ENCODE measurements at regions not wholly inside any gene's neighbourhood (a gene's known extent, or its start where the extent isn't known, plus 50 kb on each side); places are given as distances from the start of the nearest gene placed in this dataset.

DNA sequence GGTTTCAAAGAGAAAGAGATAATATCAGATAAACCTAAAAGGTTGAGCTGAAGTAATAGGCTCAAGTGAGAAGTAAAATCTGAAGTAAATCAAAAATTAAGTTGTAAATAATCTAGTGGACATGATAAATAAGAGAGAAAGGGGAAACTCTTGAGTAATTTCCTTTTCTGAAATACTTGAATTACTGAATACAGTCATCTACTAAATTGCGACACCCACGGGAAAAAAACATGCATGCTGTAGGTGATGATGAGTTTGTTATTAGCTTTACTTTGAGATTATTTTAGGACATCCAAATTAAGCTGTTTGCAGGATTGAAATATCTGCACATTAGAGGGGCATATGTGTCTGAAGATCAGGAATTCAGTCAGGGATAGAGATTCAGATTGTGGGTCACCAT, 50.0 kb upstream of the CARD18 start:
- Histone ChIP-seq H3K4me3 (ENCODE audit: low read depth, low read length, poor library complexity, severe bottlenecking) (no peak overlapping the region), H3K27ac (ENCODE audit: low read depth, low read length, poor library complexity, severe bottlenecking) (no peak overlapping the region), H3K4me1 (ENCODE audit: insufficient read depth, low read length, poor library complexity, severe bottlenecking) (no peaks in the 10 kb centered on the region), H3K27me3 (replicated peaks; ENCODE audit: insufficient read depth, low read depth, low read length, poor library complexity) (no peaks in the 10 kb centered on the region), H3K9me3 (ENCODE audit: low read depth, low read length, poor library complexity, severe bottlenecking) (no peaks in the 10 kb centered on the region), H3K36me3 (ENCODE audit: insufficient read depth, low read length, poor library complexity, severe bottlenecking) (no peaks in the 10 kb centered on the region)
- ChIA-PET POLR2A (ENCODE audit: low non-redundant PET) (no interaction called here), CTCF (no interaction called here)
- BruUV-seq (replicated peaks) = no TSS peak
- intact Hi-C loops (cut with micrococcal nuclease; ENCODE audit: unreplicated experiment) = no loop called here
- DNase-seq (ENCODE audit: low spot score) = peak; percentile 41
- TF ChIP-seq EZH2 (IDR thresholded peaks at IDR 0.05; ENCODE audit: borderline replicate concordance, low read depth, low read length, poor library complexity, severe bottlenecking) = no peak
- TF ChIP-seq, protein P1, sequence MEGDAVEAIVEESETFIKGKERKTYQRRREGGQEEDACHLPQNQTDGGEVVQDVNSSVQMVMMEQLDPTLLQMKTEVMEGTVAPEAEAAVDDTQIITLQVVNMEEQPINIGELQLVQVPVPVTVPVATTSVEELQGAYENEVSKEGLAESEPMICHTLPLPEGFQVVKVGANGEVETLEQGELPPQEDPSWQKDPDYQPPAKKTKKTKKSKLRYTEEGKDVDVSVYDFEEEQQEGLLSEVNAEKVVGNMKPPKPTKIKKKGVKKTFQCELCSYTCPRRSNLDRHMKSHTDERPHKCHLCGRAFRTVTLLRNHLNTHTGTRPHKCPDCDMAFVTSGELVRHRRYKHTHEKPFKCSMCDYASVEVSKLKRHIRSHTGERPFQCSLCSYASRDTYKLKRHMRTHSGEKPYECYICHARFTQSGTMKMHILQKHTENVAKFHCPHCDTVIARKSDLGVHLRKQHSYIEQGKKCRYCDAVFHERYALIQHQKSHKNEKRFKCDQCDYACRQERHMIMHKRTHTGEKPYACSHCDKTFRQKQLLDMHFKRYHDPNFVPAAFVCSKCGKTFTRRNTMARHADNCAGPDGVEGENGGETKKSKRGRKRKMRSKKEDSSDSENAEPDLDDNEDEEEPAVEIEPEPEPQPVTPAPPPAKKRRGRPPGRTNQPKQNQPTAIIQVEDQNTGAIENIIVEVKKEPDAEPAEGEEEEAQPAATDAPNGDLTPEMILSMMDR (conservative IDR thresholded peaks at IDR 0.05; ENCODE audit: low read depth, low read length) = no peak

Data from A673 (cell line).